ENCODE measurements at regions not wholly inside any gene's neighbourhood (a gene's known extent, or its start where the extent isn't known, plus 50 kb on each side); places are given as distances from the start of the nearest gene placed in this dataset.

DNA sequence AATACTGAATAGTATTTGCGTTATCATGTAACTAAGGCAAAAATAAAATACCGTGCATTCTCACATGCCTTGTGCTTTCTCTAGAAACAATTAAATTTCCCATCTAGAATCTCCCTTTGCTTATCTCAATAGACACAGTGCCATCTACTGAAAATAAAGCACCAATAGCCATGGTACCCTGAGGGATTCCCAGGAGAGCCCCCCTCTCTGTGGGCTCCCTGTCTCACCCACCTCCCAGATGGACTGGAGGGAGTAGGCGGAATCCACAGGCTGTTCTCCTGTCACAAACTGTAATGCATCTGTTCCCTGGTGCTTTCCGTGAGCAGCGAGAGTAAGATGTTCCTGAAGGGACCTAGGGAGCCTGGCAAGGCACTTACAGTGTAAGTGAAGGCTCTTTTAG lies 112.4 kb upstream of the UPP2 start:
- TF ChIP-seq, protein P1, sequence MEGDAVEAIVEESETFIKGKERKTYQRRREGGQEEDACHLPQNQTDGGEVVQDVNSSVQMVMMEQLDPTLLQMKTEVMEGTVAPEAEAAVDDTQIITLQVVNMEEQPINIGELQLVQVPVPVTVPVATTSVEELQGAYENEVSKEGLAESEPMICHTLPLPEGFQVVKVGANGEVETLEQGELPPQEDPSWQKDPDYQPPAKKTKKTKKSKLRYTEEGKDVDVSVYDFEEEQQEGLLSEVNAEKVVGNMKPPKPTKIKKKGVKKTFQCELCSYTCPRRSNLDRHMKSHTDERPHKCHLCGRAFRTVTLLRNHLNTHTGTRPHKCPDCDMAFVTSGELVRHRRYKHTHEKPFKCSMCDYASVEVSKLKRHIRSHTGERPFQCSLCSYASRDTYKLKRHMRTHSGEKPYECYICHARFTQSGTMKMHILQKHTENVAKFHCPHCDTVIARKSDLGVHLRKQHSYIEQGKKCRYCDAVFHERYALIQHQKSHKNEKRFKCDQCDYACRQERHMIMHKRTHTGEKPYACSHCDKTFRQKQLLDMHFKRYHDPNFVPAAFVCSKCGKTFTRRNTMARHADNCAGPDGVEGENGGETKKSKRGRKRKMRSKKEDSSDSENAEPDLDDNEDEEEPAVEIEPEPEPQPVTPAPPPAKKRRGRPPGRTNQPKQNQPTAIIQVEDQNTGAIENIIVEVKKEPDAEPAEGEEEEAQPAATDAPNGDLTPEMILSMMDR (IDR thresholded peaks at IDR 0.05; ENCODE audit: low read depth, low read length) = no peak
- no peak overlapping the region for H3K4me3 ChIP-seq (ENCODE audit: low read depth, low read length)

DNA sequence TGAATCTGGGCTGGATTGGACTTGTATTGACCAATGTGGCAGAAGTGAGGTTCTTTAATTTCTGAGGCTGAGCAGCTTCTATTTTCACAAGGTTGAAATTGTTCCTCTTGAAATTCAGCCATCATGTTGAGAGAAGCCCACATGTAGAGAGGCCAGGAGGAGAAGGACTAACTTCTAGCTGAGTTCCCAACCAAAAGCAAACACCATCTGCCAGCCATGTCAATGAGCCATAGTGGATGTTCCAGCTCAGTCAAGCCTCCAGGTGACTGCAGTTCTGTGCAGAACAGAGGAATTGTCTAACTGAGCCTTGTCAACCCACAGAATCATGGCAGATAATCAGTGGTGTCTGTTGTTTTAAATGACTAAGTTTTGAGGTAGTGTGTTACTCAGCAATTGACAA lies 110.6 kb upstream of the ACVR1 start:
- H3K4me3 ChIP-seq (ENCODE audit: low read depth, low read length) = no peak overlapping the region
- TF ChIP-seq, protein P1 (IDR thresholded peaks at IDR 0.05; ENCODE audit: low read depth, low read length) = no peak

DNA sequence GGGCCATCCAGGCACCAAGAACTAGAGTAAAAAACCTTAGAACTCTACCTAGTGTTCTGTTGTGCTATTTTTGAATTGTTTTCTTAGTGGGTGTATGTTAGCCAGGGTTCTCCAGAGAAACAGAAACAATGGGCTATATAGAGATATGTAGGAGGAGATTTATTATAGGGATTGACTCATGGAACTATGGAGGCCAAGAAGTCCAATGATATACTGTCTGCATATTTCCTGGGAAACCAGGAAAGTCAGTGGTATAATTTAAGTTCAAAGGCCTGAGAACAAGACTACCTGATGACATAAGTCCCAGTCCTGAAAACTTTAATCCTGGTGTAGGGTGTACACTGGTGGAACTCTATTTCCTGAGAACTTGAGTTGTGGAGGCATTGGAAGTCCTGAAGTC lies 108.7 kb upstream of the ACVR1 start:
- no peak overlapping the region for H3K4me3 ChIP-seq (ENCODE audit: low read depth, low read length)
- TF ChIP-seq, protein P1 (IDR thresholded peaks at IDR 0.05; ENCODE audit: low read depth, low read length) = no peak

DNA sequence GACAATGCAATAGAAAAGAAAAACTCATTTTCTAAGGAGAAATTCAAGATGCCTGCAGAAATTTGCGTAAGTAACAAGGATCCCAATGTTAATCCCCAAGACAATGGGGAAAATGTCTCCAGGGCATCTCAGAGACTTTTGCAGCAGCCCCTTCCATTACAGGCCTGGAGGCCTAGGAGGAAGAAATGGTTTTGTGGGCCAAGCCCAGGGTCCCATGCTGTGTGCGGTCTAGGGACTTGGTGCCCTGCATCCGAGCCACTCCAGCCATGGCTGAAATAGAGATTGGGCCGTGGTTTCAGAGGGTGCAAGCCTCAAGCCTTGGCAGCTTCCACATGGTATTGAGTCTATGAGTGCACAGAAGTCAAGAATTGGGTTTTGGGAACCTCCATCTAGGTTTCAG lies 103.9 kb upstream of the ACVR1 start:
- H3K4me3 ChIP-seq (ENCODE audit: low read depth, low read length) = no peak overlapping the region
- TF ChIP-seq, protein P1 (IDR thresholded peaks at IDR 0.05; ENCODE audit: low read depth, low read length) = no peak

DNA sequence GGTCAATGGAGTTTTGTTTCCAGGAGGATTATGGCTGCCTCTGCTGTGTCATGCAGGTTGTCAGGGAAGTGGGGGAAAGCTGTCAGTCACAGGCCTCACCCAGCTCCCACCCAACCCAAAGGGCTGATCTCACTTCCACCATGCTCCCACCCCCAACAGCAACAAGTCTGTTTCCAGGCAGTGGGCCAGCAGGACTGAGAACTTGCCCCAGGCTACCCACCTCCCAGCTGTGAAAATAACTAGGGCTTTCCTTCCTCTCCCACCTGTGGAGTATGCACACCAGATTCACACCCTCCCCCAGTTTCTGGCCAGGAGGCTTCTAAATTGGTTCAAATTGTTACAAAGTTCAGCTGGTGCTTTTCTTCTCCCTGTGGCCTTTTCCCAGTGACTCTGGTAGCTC lies 95.6 kb upstream of the ACVR1 start:
- TF ChIP-seq, protein P1 (IDR thresholded peaks at IDR 0.05; ENCODE audit: low read depth, low read length) = no peak
- H3K4me3 ChIP-seq (ENCODE audit: low read depth, low read length) = no peak overlapping the region

DNA sequence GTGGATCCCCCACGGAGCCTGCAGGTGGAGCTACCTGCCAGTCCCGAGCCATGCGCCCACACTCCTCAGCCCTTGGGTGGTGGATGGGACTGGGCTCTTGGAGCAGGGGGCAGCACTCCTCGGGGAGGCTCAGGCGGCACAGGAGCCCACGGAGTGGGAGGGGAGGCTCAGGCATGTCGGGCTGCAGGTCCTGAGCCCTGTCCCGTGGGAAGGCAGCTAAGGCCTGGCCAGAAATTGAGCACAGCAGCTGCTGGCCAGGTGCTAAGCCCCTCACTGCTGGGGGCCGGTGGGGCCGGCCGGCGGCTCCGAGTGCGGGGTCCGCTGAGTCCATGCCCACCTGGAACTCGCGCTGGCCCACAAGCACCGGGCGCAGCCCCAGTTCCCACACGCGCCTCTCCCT lies 91.7 kb upstream of the ACVR1 start:
- H3K4me3 ChIP-seq (ENCODE audit: low read depth, low read length) = no peak overlapping the region
- TF ChIP-seq, protein P1 (IDR thresholded peaks at IDR 0.05; ENCODE audit: low read depth, low read length) = no peak

DNA sequence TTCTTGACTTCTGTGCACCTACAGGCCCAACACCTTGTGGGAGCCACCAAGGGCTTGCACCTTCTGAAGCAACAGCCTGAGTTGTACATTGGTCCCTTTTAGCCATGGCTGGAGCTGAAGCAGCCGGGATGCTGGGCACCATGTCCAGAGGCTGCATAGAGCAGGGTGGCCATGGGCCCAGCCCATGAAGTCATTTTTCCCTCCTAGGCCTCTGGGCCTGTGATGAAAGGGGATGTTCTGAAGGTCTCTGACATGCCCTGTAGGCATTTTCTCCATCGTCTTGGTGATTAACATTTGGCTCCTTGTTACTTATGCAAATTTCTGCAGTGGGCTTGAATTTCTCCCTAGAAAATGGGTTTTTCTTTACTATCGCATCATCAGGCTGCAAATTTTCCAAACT lies 83.1 kb upstream of the ACVR1 start:
- TF ChIP-seq, protein P1 (IDR thresholded peaks at IDR 0.05; ENCODE audit: low read depth, low read length) = no peak

More for the DNA sequence above, 83.1 kb upstream of the ACVR1 start:
- no peak overlapping the region for H3K4me3 ChIP-seq (ENCODE audit: low read depth, low read length)

Measured in WI38 (cell line).